GM19328 (cell line): ENCODE measurements at regions not wholly inside any gene's neighbourhood (a gene's known extent, or its start where the extent isn't known, plus 50 kb on each side); places are given as distances from the start of the nearest gene placed in this dataset.
"Not testable (repeated sequence)": the region's sequence is repeated elsewhere in the genome, so short reads cannot be mapped to it uniquely, and the experiment has no call there.

ENCODE experiments used
- ATAC-seq: cut with Tn5 transposase; IDR thresholded peaks from one replicate; pipeline ENCODE4 v1.9.1; 2021; ENCODE audit warnings: mild to moderate bottlenecking, moderate library complexity; ENCODE audit not compliant: unreplicated experiment

DNA sequence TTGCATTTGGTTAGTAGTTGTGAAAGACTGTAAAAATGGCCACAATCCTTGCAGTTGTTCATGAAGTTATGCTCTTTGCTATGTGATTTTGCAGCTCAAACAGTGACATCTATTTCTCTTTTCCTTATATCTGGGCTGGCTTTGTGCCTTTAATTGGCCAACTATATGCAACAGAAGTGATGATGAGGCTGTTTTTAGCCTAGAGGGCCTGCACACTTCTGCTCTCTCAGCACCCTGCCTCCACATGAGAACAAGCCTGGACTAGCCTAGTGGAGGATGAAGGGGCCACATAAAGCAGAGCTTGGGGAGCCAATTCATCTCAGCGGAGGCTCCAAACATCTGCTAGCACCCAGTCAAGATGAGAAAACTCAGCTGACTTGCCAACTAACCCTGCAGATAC lies 339.8 kb downstream of the OMA1 start:
- no peak for ATAC-seq

DNA sequence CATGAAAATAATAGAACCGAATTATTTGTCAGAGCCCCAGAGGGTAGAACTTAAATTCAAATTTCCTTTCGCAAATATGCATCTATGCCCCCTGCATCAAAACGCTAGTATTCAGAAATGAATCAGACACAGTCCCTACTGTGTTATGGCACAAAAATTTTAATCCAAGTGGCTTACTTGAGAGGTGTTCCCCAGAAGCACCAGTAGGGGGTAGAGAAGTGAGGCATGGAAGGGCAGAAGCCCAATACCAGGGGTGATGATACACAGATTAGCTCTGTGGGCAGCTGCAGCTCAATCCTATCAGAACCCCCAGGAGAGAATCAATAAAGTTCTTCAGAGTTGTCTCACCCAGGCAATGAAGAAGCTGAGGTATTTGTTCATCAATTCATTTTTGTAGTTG lies 342.2 kb downstream of the OMA1 start:
- ATAC-seq, result no peak

DNA sequence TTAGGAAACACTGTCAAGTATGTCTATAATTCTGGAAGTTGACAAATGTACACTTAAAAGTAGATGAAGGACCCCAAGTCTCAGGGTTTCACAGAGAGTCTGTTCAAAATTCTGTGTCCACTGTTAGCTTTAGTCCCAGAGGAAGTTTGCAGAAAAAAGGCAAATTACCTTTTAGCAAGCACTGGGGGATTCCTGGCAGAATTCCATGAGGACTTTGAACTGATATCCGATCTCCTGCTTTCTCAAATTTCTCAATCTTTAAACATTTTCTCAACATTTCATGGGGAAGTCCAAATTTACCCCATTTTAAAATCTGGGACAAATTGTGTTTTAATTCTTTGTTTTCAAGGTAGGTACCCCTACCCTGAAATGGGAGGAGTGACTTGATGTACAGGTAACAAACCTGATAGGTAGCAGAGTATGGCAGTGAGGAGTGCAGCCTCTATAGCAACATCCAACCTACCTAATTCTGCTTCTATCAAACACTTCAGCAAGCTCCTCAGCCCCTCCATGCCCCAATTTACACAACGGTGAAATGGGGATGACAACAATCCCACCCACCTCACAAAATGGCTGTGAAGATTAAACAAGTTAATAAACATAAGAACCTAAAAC lies 344.9 kb downstream of the OMA1 start:
- ATAC-seq, result no peak

DNA sequence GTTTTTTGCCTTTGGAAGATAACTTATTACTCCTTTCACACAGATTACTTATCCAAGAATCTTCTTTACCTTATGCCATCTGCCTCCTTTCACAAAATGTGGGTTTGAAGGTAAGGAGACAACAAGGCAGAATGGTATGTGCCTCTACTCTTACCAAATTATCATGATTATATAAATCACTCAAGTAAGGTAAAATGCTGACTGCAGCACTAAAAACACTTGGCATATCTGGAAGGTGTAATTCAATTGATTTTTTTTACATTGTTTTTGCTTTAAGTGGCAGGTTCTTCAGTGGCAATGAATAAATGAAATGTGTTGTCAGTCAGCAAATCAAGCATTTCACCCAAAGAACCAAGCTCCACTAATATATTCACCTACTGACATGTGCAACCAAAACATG lies 346.1 kb downstream of the OMA1 start:
- ATAC-seq, result no peak

DNA sequence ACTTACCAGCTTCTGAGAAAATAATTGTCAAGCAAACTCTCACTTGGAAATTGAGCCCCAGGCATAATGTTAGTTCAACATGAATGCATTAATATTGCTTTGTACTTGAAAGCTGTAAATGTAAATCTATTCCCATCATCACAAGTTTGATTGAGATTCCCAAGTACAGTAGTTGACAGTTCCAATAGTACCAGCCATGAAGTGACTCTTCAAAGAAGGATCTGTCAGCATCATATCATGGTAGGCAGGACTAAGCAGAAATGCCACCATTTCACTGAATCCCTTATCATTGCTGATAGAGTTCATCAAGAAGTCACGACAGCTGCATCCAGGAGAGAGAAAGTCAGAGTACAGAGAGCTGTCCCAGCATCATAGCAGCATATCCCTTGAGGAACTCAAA lies 348.7 kb downstream of the OMA1 start:
- ATAC-seq, result no peak

DNA sequence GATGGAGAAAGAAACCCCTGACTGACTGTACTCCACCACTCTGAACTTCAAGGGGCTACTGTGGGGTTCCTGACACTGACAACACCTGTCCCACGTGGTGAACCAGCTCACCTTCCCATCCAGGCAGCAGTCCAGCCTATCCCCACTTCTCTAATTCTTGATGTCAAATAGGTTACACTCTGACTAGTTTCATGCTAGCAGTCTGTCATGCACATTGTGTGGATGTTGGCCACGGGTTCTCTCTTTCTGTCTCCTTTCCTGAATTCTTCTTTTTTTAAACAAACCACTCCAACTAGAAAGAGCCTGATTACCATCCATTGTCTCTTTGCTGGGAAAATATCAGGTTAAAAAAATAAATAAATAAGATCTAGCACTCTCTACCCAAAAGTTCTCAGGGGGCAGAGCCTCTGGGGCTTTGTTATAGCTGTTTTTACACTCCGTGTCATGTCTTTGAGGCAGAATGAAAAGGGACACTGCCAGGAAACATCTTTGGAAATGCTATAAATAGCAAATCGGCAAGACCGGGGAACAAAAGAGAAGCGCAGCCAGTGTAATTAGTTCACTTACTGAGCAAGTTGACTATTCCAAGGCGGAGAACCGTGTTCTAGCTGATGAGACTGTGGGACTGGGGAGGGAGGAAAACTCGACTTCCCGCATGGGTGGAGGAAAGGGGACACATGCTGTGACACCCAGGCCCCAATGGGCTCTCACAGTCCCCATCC lies 356.1 kb downstream of the OMA1 start:
- ATAC-seq, result no peak

DNA sequence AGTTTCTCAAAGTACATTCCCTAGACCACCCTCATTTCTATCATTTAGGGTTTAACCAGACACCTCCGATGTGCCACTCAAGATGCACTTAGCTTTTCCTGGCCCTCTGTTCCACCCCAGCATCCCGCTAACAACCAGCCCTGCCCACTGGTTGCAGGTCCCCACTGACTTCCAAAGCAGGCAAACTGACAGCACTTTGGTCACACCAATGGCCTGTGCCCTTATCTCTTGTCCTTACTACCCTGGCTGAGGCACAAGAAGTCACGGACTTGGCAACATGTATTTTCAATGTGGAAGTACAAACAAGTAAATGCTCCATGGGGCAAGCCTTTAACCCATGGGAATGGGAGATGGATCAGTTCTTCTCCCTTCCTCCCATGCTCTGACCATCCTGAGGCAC lies 357.1 kb downstream of the OMA1 start:
- ATAC-seq, result no peak

DNA sequence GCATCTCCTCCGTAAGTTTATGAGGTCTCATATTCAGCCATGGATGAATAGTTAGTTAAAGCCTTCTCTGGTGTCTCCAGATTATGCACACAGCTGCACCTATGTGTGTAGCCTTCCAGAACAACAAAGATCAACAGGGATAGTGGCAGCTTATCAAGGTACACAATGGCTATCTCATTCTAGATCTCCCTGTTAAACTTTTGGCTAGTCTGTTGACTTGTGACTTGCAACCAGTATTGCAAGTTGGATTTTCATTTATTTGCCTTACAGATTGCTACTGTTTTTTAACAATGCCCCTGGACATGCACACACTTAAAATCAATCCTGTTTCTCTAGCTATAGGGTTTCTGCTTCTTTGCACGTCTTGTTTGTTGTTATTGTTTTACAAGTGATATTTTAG lies 363.2 kb downstream of the OMA1 start:
- no peak for ATAC-seq

DNA sequence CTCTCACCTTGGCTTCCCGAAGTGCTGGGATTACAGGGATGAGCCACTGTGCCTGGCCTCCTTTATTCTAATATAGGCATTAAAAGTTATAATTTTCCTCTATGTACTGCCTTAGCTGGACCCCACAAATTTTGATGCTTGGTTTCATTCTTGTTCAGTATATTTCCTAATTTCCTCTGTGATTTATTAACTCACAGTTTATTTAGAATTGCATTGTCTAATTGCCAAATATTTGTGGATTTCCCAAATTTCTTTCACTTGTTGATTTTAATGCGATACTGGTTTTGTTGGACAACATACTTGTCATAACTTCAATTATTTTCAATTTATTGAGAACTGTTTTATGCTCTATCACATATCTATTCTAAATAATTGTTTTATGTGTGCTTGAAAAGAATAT lies 366.0 kb downstream of the OMA1 start:
- ATAC-seq, result no peak

DNA sequence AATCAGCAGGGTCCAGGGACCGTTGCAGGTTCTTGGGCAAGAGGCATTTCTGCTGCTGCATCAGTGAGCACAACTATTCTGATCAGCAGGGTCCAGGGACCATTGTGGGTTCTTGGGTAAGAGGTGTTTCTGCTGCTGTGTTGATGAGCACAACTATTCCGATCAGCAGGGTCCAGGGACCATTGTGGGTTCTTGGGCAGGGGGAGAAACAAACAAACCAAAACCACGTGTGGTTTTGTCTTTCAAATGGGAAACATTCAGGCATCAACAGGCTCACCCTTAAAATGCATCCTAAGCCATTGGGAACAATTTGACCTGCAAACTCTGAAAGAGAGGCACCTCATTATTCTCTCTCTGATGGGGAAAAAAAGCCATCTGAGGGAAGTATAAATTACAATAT lies 377.4 kb downstream of the OMA1 start:
- not testable (repeated sequence) for ATAC-seq

DNA sequence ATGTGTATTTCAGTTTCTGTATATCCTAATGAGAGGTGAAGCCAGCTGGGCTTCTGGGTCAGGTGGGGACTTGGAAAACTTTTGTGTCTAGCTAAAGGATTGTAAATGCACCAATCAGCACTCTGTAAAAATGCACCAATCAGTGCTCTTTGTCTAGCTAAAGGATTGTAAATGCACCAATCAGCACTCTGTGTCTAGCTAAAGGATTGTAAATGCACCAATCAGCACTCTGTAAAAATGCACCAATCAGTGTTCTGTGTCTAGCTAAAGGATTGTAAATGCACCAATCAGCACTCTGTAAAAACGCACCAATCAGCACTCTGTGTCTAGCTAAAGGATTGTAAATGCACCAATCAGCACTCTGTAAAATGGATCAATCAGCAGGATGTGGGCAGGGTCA lies 379.4 kb downstream of the OMA1 start:
- not testable (repeated sequence) for ATAC-seq

DNA sequence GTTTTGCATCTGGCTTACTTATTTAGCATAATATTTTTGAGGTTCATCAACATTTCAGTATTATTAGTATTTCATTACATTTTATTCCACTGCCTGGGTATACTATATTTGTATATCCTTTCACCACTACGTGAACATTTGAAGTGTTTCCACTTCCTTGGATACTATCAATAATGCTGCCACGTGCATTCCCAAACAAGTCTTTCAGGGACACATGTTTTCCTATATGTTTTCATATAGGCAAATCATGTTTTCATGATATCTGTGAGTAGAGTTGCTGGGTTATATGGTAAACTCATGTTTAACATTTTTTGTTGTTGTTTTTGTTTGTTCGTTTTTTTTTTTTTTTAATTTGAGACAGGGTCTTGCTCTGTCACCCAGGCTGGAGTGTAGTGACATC lies 380.1 kb downstream of the OMA1 start:
- no peak for ATAC-seq

DNA sequence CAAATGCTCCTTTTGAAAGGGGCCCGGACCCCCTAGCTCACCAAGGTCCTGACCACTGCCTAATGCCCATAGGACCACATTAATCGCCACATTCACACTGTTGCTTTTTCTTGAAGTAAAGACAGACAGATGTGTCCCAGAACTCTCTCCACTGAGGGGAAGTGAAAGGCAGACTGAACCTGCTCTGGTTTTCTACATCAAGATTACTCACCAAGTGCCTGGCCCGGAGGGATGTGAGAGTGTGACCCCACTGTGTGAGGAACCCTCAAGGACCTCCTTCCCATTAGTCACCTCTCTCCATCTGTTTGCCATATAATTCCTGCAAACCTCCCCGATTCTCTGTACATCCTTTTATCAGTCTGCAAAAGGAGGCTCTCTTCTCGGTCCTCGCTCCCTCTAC lies 381.5 kb downstream of the OMA1 start:
- no peak for ATAC-seq

DNA sequence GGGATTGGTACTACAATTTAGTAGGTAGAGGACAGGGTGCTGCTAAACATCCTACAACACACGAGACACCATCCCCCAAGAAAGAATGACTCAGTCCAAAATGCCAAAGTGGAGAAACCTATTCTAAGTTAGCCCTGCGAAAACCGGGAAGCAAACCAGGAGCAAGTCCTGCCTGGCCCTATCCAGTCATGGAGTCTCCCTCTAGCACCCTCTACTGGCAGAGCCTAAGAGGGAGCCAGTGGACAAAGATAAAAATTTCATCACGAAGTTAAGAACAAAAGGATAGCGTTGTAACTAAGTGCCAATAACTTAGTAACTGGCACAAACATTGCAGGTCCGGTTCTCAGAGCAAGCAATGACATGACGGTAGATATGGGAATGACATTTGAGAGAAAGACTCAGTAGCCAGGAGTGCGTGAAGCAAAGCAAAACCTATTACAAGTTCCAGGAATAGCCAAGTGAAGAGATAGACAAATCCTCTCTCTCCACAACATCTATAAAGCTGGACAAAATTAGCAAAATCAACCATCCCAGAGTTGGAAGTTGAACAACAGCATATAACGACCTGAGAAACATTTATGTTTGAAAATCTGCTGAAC lies 383.5 kb downstream of the OMA1 start:
- ATAC-seq, result no peak

DNA sequence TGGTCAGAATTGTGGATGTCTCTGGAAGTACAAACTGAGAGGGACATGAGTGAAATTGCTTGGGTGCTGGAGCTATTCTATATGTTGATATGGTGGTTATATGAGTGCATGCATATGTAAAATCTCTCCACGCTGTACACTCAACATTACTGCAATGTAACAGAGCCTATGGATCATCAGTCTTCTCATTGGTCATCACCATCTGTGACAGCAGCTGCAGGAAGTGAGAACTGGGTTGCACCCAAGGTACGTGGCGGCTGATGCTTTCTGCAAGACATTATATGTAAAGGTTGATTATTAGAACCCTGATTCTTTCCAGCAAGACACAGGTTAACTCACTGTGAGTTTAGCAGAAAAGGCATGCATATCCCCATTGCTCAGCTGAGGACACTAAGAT lies 387.1 kb downstream of the OMA1 start:
- no peak for ATAC-seq

DNA sequence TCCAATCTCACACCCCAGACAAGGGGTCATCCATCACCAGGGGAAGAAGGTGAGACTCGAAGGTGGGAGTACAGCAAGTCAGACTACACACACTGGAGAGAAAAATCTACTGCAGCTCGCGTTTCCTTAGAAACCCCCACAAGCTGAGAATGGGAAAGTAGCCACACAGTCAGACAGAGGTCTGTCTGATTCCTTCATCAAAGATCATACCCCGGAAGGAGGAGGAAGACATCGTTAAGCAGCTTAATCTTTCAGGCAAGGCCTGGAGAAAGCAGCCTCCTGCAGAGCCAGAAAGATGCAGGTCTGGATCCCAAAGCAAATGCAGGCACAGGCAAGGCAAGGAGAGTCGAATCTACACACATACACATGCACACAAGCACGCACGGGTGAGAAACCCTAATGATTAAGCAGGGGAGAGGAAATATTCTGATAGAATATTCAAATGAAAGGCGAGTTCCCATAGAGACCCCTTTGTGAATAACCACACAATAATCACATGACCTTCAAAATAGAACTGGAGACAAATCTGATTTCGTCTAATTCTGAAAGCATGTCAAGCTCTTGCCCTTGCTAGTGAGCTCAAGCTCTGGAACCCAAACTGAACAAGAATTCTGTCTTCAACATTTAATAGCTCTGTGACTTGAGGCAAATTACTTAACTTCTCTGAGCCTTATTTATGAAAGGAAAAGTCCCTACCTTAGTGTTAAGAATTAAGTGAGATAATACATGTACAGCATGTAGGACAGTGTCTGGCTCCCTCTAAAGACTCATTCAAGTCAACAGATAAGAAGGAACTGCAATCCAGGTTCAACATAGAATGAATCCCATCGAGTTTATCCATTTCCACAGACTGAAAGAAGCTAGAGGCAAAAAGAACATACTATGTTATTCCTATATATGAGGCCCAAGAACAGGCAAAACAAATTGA lies 387.8 kb downstream of the OMA1 start:
- ATAC-seq, result no peak

DNA sequence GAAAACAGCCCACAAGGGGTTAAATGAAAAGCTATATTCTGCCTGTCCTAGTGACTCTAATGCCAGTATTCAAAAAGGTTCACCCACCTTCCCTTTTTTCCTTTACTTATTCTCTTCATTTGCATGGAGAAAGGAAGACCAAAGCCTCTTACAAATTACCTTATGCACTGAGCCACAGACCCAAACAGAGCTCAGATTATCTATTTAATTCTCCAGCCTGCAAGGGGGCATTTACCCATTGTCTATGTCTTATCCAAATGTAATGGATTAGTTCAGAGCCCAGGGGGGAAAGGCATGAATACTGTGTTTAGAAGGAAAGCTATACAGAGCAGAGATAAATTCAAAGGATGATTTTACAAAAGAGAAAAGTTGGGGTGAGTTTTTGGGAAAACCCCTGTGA lies 388.5 kb downstream of the OMA1 start:
- no peak for ATAC-seq

DNA sequence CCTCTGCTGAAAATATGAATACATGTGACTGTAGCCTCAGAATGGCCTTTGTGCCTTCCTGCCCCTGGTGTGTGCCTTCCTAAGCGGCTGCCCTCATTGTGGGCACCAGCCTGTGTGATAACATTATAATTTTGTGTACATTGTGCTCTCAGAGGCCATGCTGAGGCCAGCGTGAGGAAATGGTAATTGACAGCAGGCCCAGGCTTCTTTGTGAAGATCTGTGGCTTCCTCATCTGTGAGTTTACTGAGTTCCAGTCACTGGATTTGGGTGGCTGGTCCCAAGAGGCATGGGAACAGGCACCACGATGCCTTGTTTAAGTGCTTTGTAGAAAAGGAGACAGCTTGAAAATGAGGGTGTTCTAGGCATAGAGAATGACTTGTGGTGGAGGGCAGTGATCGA lies 389.3 kb downstream of the OMA1 start:
- ATAC-seq, result no peak

DNA sequence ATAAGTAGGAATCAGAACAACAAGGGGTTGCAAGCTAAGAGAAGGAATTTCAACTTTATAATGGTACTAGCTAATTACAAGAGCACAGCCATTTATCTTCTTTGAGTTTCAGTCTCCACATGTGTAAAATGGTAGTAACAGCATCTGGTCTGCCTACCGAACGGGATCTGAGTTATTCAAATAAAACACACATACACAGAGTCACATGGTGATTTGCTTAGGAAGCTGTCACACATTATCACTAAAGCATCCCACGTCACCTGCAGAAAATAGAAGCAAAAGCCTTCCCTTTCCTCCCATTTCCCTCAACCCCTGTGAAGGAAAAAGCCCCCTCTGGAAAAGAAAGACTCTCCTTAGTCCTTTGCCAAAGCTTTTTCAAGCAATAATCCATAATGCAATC lies 389.7 kb downstream of the OMA1 start:
- ATAC-seq, result no peak

DNA sequence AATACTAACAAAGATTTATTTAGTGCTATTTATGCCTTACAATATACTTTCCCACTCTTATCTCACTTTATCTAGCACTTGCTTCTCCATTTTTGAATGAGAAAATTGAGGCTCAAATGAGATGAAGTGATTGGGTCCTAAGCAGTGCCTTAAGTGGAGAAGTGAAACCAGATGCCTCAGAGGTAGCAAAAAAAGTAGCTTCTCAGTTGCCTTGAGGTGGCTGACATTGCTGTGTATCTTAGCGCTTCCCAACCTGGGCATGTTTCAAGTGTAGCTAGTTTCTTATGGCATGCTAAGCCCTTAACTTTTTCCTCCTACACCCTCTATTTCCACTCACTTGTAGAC lies 390.4 kb downstream of the OMA1 start:
- no peak for ATAC-seq

DNA sequence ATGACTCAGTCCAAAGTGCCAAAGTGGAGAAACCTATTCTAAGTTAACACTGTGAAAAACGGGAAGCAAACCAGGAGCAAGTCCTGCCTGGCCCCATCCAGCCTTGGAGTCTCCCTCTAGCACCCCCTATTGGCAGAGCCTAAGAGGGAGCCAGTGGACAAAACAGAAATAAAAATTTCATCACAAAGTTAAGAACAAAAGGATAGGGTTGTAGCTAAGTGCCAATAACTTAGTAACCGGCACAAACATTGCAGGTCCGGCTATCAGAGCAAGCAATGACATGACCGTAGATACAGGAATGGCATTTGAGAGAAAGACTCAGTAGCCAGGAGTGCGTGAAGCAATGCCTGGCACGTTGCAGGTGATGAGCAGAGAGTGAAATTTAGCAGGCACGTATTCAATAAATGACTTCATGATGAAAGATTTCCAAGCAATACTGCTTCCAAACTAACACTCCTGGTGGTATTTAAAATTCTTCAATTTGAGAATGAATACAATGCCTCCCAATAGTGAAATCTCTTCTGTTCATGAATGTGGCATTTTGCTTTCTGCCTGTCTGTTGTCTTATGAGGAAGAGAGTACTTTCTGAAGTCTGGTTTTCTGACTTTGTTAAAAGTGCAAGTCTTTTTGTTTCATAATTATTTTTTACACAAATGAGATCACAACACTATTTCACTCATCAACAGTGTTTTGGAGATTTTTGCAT lies 391.0 kb downstream of the OMA1 start:
- no peak for ATAC-seq
